B cell (primary cell): ENCODE measurements at regions not wholly inside any gene's neighbourhood (a gene's known extent, or its start where the extent isn't known, plus 50 kb on each side); places are given as distances from the start of the nearest gene placed in this dataset.

Experiments used
- ATAC-seq: fragments of 200-7000 bp; cut with Tn5 transposase; one replicate; pipeline ENCODE4 v1.10.0; 2021; ENCODE audit warnings: low read depth, mild to moderate bottlenecking, moderate number of reproducible peaks, moderate library complexity
- CTCF ChIA-PET: fragments of 350-600 bp; sonication (Branson Sonifier 250); formaldehyde crosslinking; loops from one replicate; lab custom pipeline; 2021; ENCODE audit warnings: antibody characterized with exemption, inconsistent platforms; lab: Charles Lee
- POLR2A ChIA-PET: fragments of 350-600 bp; sonication (Branson Sonifier 250); formaldehyde crosslinking; loops from one replicate; lab custom pipeline; 2021; ENCODE audit warnings: antibody characterized with exemption; lab: Charles Lee
- DNase-seq: peaks from one replicate; pipeline ENCODE4 v3.0.0; 2013
- H2AFZ ChIP-seq: 2 replicates; pipeline ENCODE4 v1.6.1; 2012; ENCODE audit warnings: mild to moderate bottlenecking, low read depth, low read length; ENCODE audit not compliant: insufficient read depth, poor library complexity, severe bottlenecking
- H3K27ac ChIP-seq, 2 donors: 1 replicate in 1 of 2; 2 replicates in 1 of 2; pipeline ENCODE4 v1.5.1; 2012 to 2013; ENCODE audit warnings: low read length in 2 of 2, mild to moderate bottlenecking in 2 of 2, moderate library complexity in 1 of 2
- H3K27me3 ChIP-seq, 4 experiments: fragments of 200-600 bp in 1 of 4; sonication (generic) in 1 of 4; replicated peaks in 1 of 4; 1 replicate in 2 of 4; 2 replicates in 2 of 4; pipeline versions ENCODE4 v1.6.1 to v1.7.0; 2013 to 2016; ENCODE audit warnings: low read length in 3 of 4, mild to moderate bottlenecking in 2 of 4, mixed read lengths in 1 of 4, moderate library complexity in 1 of 4; ENCODE audit not compliant: insufficient read depth in 4 of 4, control insufficient read depth in 3 of 4; ENCODE audit errors: control extremely low read depth in 1 of 4
- H3K36me3 ChIP-seq, 2 experiments: replicated peaks in 1 of 2; 1 replicate in 1 of 2; 2 replicates in 1 of 2; pipeline versions ENCODE4 v1.6.1 to v1.7.1; 2013; ENCODE audit warnings: low read length in 1 of 2; ENCODE audit not compliant: insufficient read depth in 2 of 2, control insufficient read depth in 1 of 2; ENCODE audit errors: control extremely low read depth in 1 of 2, extremely low read depth in 1 of 2
- H3K4me1 ChIP-seq, 2 donors: fragments of 200-600 bp in 1 of 2; sonication (generic) in 1 of 2; 1 replicate in 1 of 2; 2 replicates in 1 of 2; pipeline versions ENCODE4 v1.5.1 to v1.6.1; 2013 to 2017; ENCODE audit warnings: low read length in 2 of 2; ENCODE audit not compliant: control insufficient read depth in 2 of 2, insufficient read depth in 2 of 2
- H3K4me2 ChIP-seq: replicated peaks from 2 replicates; pipeline ENCODE3; 2012; ENCODE audit warnings: mild to moderate bottlenecking, low read depth, low read length; ENCODE audit not compliant: poor library complexity, severe bottlenecking
- H3K4me3 ChIP-seq, 5 experiments: fragments of 200-600 bp in 1 of 5; sonication (generic) in 1 of 5; 1 replicate in 3 of 5; 2 replicates in 2 of 5; pipeline versions ENCODE4 v1.5.1 to v1.7.0; 2011 to 2016; ENCODE audit warnings: low read length in 4 of 5, mild to moderate bottlenecking in 4 of 5, low read depth in 2 of 5, control low read depth in 1 of 5, moderate library complexity in 1 of 5; ENCODE audit not compliant: insufficient read depth in 1 of 5; ENCODE audit errors: control extremely low read depth in 1 of 5, extremely low read depth in 1 of 5
- H3K79me2 ChIP-seq: fragments of 200-600 bp; sonication (generic); one replicate; pipeline ENCODE4 v1.6.0; 2016; ENCODE audit warnings: low read length; ENCODE audit not compliant: control insufficient read depth, insufficient read depth
- H3K9ac ChIP-seq: fragments of 200-600 bp; sonication (generic); 2 replicates; pipeline ENCODE4 v1.6.1; 2017; ENCODE audit warnings: mild to moderate bottlenecking, low read length, moderate library complexity
- H3K9me3 ChIP-seq, 3 donors: one replicate each; pipeline versions ENCODE4 v1.6.1 to v1.7.1; 2013; ENCODE audit warnings: low read length in 2 of 3; ENCODE audit not compliant: control insufficient read depth in 2 of 3, insufficient read depth in 1 of 3; ENCODE audit errors: control extremely low read depth in 1 of 3
- H4K20me1 ChIP-seq: 2 replicates; pipeline ENCODE4 v1.6.0; 2012; ENCODE audit warnings: mild to moderate bottlenecking, low read length; ENCODE audit not compliant: insufficient read depth, control insufficient read depth, poor library complexity, severe bottlenecking
- H3K27ac Mint-ChIP-seq: one replicate; pipeline ENCODE4 v1.8.0; 2021; ENCODE audit warnings: mixed read lengths
- H3K27me3 Mint-ChIP-seq: one replicate; pipeline ENCODE4 v1.8.0; 2021; ENCODE audit warnings: mixed read lengths
- H3K4me1 Mint-ChIP-seq: one replicate; pipeline ENCODE4 v1.8.0; 2021; ENCODE audit warnings: mixed read lengths
- H3K4me3 Mint-ChIP-seq: one replicate; pipeline ENCODE4 v1.8.0; 2021; ENCODE audit warnings: mixed read lengths
- H3K9me3 Mint-ChIP-seq: one replicate; pipeline ENCODE4 v1.8.0; 2022; ENCODE audit warnings: mixed read lengths; ENCODE audit not compliant: insufficient read depth
- CTCF ChIP-seq: fragments of 200-600 bp; IDR thresholded peaks from one replicate; pipeline ENCODE4 v1.8.0; 2022; ENCODE audit warnings: antibody characterized with exemption, mild to moderate bottlenecking
- EZH2 ChIP-seq: IDR thresholded peaks from 2 replicates; pipeline ENCODE4 v1.6.1; 2012; ENCODE audit warnings: borderline replicate concordance, low read depth, mild to moderate bottlenecking, moderate library complexity, low read length; ENCODE audit not compliant: insufficient read depth, poor library complexity, severe bottlenecking
- WGBS: methylation state at CpG from one replicate; pipeline ENCODE4 v1.1.5; 2013; ENCODE audit warnings: missing lambda C conversion rate; ENCODE audit not compliant: insufficient coverage; 5-methylcytosine and 5-hydroxymethylcytosine counted together
- intact Hi-C: fragments of 100-400 bp; cut with micrococcal nuclease; formaldehyde crosslinking; loops from one replicate; pipeline ENCODE4 v1.10.0; 2022

GRCh38 chr5:82644229-82644628, 366.1 kb upstream of the RPS23 start:
- DNase-seq, result no peak
- no peaks in the 10 kb centered on the region for H3K9me3 Mint-ChIP-seq
- Histone ChIP-seq H3K4me3 (no peak overlapping the region), H3K79me2 (no peaks in the 10 kb centered on the region), H3K9ac (no peak overlapping the region), H4K20me1 (no peaks in the 10 kb centered on the region), H3K9me3 (no peaks in the 10 kb centered on the region), H3K4me2 (no peak overlapping the region), H2AFZ (no peak overlapping the region), H3K27me3 (no peaks in the 10 kb centered on the region), H3K36me3 (no peaks in the 10 kb centered on the region), H3K4me1 (no peaks in the 10 kb centered on the region), H3K27ac (no peak overlapping the region)
- ChIA-PET CTCF (no interaction called here), POLR2A (no interaction called here)
- no peaks in the 10 kb centered on the region for H3K4me1 Mint-ChIP-seq
- no peak overlapping the region for H3K27ac Mint-ChIP-seq
- ATAC-seq, result no peak
- H3K27me3 Mint-ChIP-seq, result no peaks in the 10 kb centered on the region
- TF ChIP-seq EZH2 (no peak), CTCF (no peak)
- no peak overlapping the region for H3K4me3 Mint-ChIP-seq
- intact Hi-C loops, result loop anchor here (5.0 kb wide), 1 partner anchor 828 kb away; the partner anchor contains the start of gene VCAN

GRCh38 chr5:82642313-82642712, 364.2 kb upstream of the RPS23 start:
- Histone ChIP-seq H3K9me3 (no peaks in the 10 kb centered on the region), H3K79me2 (no peaks in the 10 kb centered on the region), H3K36me3 (no peaks in the 10 kb centered on the region), H3K4me2 (no peak overlapping the region), H3K27me3 (no peaks in the 10 kb centered on the region), H3K9ac (no peak overlapping the region), H3K4me1 (no peaks in the 10 kb centered on the region), H4K20me1 (no peaks in the 10 kb centered on the region), H2AFZ (no peak overlapping the region), H3K27ac (no peak overlapping the region), H3K4me3 (no peak overlapping the region)
- no peaks in the 10 kb centered on the region for H3K27me3 Mint-ChIP-seq
- no peaks in the 10 kb centered on the region for H3K9me3 Mint-ChIP-seq
- H3K4me1 Mint-ChIP-seq, result no peaks in the 10 kb centered on the region
- intact Hi-C loops, result loop anchor here (5.0 kb wide), 1 partner anchor 830 kb away; the partner anchor contains the start of gene VCAN
- no CpG with 5 or more reads among the region's 3 CpGs for WGBS
- H3K4me3 Mint-ChIP-seq, result no peak overlapping the region
- TF ChIP-seq CTCF, result no peak
- TF ChIP-seq EZH2, result no peak
- H3K27ac Mint-ChIP-seq, result no peak overlapping the region
- POLR2A ChIA-PET, result no interaction called here
- no peak for ATAC-seq
- DNase-seq, result no peak
- CTCF ChIA-PET, result interaction anchor here (1.0 to 1.6 kb wide), 3 partner anchors 9 to 922 kb away, joined by 3 to 9 read pairs (median 3); no protein-coding TSS in a partner anchor
